ENCODE measurements at regions not wholly inside any gene's neighbourhood (a gene's known extent, or its start where the extent isn't known, plus 50 kb on each side); places are given as distances from the start of the nearest gene placed in this dataset.

DNA sequence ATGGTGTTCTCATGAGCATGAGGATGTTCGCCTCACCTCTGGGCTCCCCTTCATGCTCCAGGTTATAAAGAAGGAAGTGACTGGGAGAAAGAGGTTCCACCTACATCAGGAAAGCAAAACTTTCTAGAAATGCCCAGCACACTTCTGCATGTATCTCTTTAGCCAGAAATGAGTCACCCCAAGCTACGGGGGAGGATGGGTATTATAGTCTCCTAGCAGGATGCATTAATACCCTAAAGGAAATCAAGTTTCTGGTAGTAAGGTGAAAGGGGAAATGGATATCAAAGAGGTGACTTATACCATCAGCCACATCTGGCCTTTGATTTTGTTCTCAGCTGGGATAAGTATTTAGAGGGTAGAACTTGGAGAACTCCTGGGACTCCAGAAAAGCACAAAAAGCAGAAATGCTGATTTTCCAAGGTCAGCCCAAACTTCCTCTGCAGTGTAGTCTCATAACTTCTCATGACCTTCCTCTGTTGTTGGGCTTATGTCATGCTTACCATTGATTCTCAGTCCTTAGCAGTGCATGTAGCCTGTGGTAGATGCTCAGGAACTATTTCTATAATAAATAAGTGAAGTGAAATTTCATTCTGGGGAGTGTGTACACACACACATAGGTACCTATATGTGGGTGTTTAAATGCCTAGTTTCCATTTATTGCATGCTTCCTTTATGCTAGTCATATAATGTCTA, 209.4 kb upstream of the CRY1 start (continued):
- TF ChIP-seq, protein P1, sequence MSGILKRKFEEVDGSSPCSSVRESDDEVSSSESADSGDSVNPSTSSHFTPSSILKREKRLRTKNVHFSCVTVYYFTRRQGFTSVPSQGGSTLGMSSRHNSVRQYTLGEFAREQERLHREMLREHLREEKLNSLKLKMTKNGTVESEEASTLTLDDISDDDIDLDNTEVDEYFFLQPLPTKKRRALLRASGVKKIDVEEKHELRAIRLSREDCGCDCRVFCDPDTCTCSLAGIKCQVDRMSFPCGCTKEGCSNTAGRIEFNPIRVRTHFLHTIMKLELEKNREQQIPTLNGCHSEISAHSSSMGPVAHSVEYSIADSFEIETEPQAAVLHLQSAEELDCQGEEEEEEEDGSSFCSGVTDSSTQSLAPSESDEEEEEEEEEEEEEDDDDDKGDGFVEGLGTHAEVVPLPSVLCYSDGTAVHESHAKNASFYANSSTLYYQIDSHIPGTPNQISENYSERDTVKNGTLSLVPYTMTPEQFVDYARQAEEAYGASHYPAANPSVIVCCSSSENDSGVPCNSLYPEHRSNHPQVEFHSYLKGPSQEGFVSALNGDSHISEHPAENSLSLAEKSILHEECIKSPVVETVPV (CRISPR knock-in tag; IDR thresholded peaks at IDR 0.05) = no peak
- TF ChIP-seq ESRRG (CRISPR knock-in tag; IDR thresholded peaks at IDR 0.05) = no peak
- no peak for TF ChIP-seq ZNF70 (CRISPR knock-in tag; IDR thresholded peaks at IDR 0.05)
- TF ChIP-seq ZC3H10 (CRISPR knock-in tag; IDR thresholded peaks at IDR 0.05) = no peak
- no peak for TF ChIP-seq GLIS3 (CRISPR knock-in tag; IDR thresholded peaks at IDR 0.05)

GRCh38 chr12:107304588-107305532, 211.5 kb upstream of the CRY1 start:
- no peak for ATAC-seq
- TF ChIP-seq POU6F1 (CRISPR knock-in tag; IDR thresholded peaks at IDR 0.05; ENCODE audit: borderline replicate concordance, low read depth) (no peak), TOX (CRISPR knock-in tag; IDR thresholded peaks at IDR 0.05; ENCODE audit: borderline replicate concordance) (no peak), ZFP30 (CRISPR knock-in tag; IDR thresholded peaks at IDR 0.05) (no peak), TCF4 (CRISPR knock-in tag; IDR thresholded peaks at IDR 0.05; ENCODE audit: borderline replicate concordance) (no peak), CSDC2 (CRISPR knock-in tag; IDR thresholded peaks at IDR 0.05) (no peak), GLIS3 (CRISPR knock-in tag; IDR thresholded peaks at IDR 0.05) (no peak), SNAI2 (CRISPR knock-in tag; IDR thresholded peaks at IDR 0.05) (no peak), ZNF8 (CRISPR knock-in tag; IDR thresholded peaks at IDR 0.05) (no peak), ISL1 (CRISPR knock-in tag; IDR thresholded peaks at IDR 0.05) (no peak), BACH2 (CRISPR knock-in tag; IDR thresholded peaks at IDR 0.05; ENCODE audit: borderline replicate concordance) (no peak), TSHZ2 (CRISPR knock-in tag; IDR thresholded peaks at IDR 0.05) (no peak), ZNF565 (CRISPR knock-in tag; conservative IDR thresholded peaks at IDR 0.05; ENCODE audit: low read depth) (no peak), OSR1 (CRISPR knock-in tag; IDR thresholded peaks at IDR 0.05) (no peak), ARNTL (CRISPR knock-in tag; IDR thresholded peaks at IDR 0.05; ENCODE audit: borderline replicate concordance, low read depth) (no peak), PPARA (CRISPR knock-in tag; IDR thresholded peaks at IDR 0.05; ENCODE audit: borderline replicate concordance) (no peak)
- TF ChIP-seq, protein P1 (CRISPR knock-in tag; IDR thresholded peaks at IDR 0.05) = no peak
- TF ChIP-seq, protein P2, sequence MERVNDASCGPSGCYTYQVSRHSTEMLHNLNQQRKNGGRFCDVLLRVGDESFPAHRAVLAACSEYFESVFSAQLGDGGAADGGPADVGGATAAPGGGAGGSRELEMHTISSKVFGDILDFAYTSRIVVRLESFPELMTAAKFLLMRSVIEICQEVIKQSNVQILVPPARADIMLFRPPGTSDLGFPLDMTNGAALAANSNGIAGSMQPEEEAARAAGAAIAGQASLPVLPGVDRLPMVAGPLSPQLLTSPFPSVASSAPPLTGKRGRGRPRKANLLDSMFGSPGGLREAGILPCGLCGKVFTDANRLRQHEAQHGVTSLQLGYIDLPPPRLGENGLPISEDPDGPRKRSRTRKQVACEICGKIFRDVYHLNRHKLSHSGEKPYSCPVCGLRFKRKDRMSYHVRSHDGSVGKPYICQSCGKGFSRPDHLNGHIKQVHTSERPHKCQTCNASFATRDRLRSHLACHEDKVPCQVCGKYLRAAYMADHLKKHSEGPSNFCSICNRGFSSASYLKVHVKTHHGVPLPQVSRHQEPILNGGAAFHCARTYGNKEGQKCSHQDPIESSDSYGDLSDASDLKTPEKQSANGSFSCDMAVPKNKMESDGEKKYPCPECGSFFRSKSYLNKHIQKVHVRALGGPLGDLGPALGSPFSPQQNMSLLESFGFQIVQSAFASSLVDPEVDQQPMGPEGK (CRISPR knock-in tag; IDR thresholded peaks at IDR 0.05; ENCODE audit: borderline replicate concordance) = no peak
